ENCODE measurements at regions not wholly inside any gene's neighbourhood (a gene's known extent, or its start where the extent isn't known, plus 50 kb on each side); places are given as distances from the start of the nearest gene placed in this dataset.
"Not testable (repeated sequence)": the region's sequence is repeated elsewhere in the genome, so short reads cannot be mapped to it uniquely, and the experiment has no call there.

DNA sequence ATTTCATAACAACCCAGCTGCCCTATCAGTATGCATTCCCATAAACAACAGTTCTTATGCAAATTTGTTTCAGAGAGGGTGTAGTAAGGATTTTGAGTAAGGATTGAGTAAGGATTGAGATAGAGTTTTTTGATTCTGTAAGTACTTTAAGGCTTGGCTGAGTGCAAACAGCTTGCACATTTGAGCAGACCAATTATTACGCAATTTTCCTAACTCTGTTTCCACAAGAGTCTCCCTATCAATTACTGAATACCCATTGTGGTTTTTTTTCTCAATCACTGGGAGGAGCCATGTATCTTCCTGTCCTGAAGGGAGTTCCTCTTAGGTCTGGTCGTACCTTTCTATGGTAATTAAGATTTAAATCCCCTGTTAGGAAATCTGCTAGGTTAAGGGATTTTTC lies 105.0 kb upstream of the AADAT start:
- DNase-seq (ENCODE audit: low read depth) = not testable (repeated sequence)

- no peak for DNase-seq (ENCODE audit: low read depth)
These were observed 103.7 kb upstream of the AADAT start for GRCh38 chr4:170193496-170193895.

- no peak for DNase-seq (ENCODE audit: low read depth)
These were observed 100.5 kb upstream of the AADAT start for GRCh38 chr4:170190265-170190664.

GRCh38 chr4:170170861-170171260 lies 81.1 kb upstream of the AADAT start:
- no peak for DNase-seq (ENCODE audit: low read depth)

DNA sequence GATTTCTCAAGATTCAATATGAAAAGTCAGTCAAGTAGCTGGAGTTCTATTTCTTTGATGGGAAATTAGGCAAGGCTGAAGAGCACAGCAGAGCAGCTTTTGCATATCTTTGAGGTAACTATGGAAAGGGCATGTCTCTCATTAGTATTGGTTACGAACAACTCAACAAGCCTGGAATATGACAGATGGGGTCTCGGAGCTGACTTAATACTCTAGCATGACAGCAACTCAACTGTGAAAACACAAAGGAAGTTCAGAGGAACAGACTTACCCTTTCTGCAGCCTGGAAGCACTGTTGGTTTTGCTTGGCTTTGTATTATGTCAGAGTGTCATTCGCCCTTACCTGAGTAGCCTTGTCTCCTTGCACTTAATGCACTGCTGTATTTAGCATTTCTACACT lies 79.9 kb upstream of the AADAT start:
- DNase-seq (ENCODE audit: low read depth) = no peak

GRCh38 chr4:170167678-170168077 lies 77.9 kb upstream of the AADAT start:
- DNase-seq (ENCODE audit: low read depth) = no peak

- not testable (repeated sequence) for DNase-seq (ENCODE audit: low read depth)
These were observed 76.4 kb upstream of the AADAT start for GRCh38 chr4:170166193-170166592.

GRCh38 chr4:170162416-170162815 lies 72.7 kb upstream of the AADAT start:
- no peak for DNase-seq (ENCODE audit: low read depth)

DNA sequence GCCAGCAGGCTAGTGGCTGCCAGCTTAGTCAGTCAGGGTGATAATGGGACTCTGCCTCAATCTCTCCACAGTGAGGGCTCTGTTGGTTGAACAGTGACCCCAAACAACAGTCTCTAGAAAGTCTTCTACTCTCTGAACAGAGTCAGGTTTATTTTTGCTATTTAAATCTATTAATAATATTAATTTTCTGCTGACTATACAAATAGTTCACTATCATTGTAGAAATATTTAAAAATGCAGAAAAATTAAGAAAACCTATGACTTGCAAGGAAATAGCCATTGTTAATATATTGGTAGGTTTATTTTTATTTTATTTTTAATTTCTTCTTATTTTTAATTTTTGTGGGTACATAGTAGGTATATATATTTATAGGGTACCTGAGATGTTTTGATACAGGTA lies 67.9 kb upstream of the AADAT start:
- DNase-seq (ENCODE audit: low read depth) = no peak

GRCh38 chr4:170145120-170145519 lies 55.4 kb upstream of the AADAT start:
- DNase-seq (ENCODE audit: low read depth) = no peak

- DNase-seq (ENCODE audit: low read depth) = peak; percentile 30
These were observed 50.0 kb upstream of the AADAT start for GRCh38 chr4:170139764-170140163.

Measured in M059J (cell line).